Skeletal muscle tissue (tissue), 3 donors: ENCODE measurements at regions not wholly inside any gene's neighbourhood (a gene's known extent, or its start where the extent isn't known, plus 50 kb on each side); places are given as distances from the start of the nearest gene placed in this dataset.
"Not testable (repeated sequence)": the region's sequence is repeated elsewhere in the genome, so short reads cannot be mapped to it uniquely, and the experiment has no call there.

Source experiments
- H3K27ac ChIP-seq: one replicate; pipeline ENCODE4 v1.7.0; 2013; ENCODE audit warnings: mild to moderate bottlenecking, low read depth, low read length, inconsistent platforms
- H3K27me3 ChIP-seq, 3 donors: one replicate each; pipeline ENCODE4 v1.7.0; 2013; ENCODE audit warnings: low read length in 3 of 3; ENCODE audit not compliant: control insufficient read depth in 3 of 3, insufficient read depth in 3 of 3
- H3K36me3 ChIP-seq, 3 donors: one replicate each; pipeline ENCODE4 v1.7.0; 2013; ENCODE audit warnings: low read length in 3 of 3; ENCODE audit not compliant: control insufficient read depth in 3 of 3, insufficient read depth in 3 of 3
- H3K4me1 ChIP-seq, 3 donors: one replicate each; pipeline ENCODE4 v1.7.0; 2013; ENCODE audit warnings: low read length in 3 of 3, mild to moderate bottlenecking in 3 of 3; ENCODE audit not compliant: control insufficient read depth in 3 of 3, insufficient read depth in 3 of 3
- H3K4me3 ChIP-seq, 3 donors: one replicate each; pipeline ENCODE4 v1.7.0; 2013; ENCODE audit warnings: low read length in 3 of 3
- H3K9ac ChIP-seq, 3 donors: one replicate each; pipeline ENCODE4 v1.7.0; 2013; ENCODE audit warnings: low read length in 3 of 3, mild to moderate bottlenecking in 3 of 3, moderate library complexity in 2 of 3, low read depth in 1 of 3
- H3K9me3 ChIP-seq, 3 donors: one replicate each; pipeline ENCODE4 v1.7.0; 2013; ENCODE audit warnings: low read length in 3 of 3; ENCODE audit not compliant: control insufficient read depth in 3 of 3
- donor health status: Osteomylitis.

GRCh38 chr4:188722911-188723310, 583.7 kb downstream of the TRIML1 start:
- H3K9me3 ChIP-seq, result no peaks in the 10 kb centered on the region
- H3K36me3 ChIP-seq, result no peaks in the 10 kb centered on the region
- no peak overlapping the region for H3K4me3 ChIP-seq
- H3K4me1 ChIP-seq, result no peaks in the 10 kb centered on the region
- H3K9ac ChIP-seq, result no peak overlapping the region
- H3K27me3 ChIP-seq, result no peaks in the 10 kb centered on the region
- no peak overlapping the region for H3K27ac ChIP-seq

GRCh38 chr4:188727746-188728145, 588.5 kb downstream of the TRIML1 start:
- no peaks in the 10 kb centered on the region for H3K36me3 ChIP-seq
- no peak overlapping the region for H3K27ac ChIP-seq
- H3K4me1 ChIP-seq, result no peaks in the 10 kb centered on the region
- no peaks in the 10 kb centered on the region for H3K27me3 ChIP-seq
- no peak overlapping the region for H3K4me3 ChIP-seq
- H3K9ac ChIP-seq, result no peak overlapping the region
- no peaks in the 10 kb centered on the region for H3K9me3 ChIP-seq

- Histone ChIP-seq H3K27ac (no peak overlapping the region), H3K36me3 (no peaks in the 10 kb centered on the region), H3K27me3 (no peaks in the 10 kb centered on the region), H3K4me3 (no peak overlapping the region), H3K9ac (no peak overlapping the region), H3K4me1 (no peaks in the 10 kb centered on the region), H3K9me3 (no peaks in the 10 kb centered on the region)
These were observed 589.1 kb downstream of the TRIML1 start for GRCh38 chr4:188728359-188728758.

GRCh38 chr4:188732131-188732530, 592.9 kb downstream of the TRIML1 start:
- Histone ChIP-seq H3K27me3 (no peaks in the 10 kb centered on the region), H3K27ac (no peak overlapping the region), H3K4me3 (no peak overlapping the region), H3K36me3 (no peaks in the 10 kb centered on the region), H3K9me3 (no peaks in the 10 kb centered on the region), H3K4me1 (no peaks in the 10 kb centered on the region), H3K9ac (no peak overlapping the region)

GRCh38 chr4:188735082-188735481, 595.8 kb downstream of the TRIML1 start:
- no peaks in the 10 kb centered on the region for H3K36me3 ChIP-seq
- H3K4me1 ChIP-seq, result no peaks in the 10 kb centered on the region
- H3K27ac ChIP-seq, result no peak overlapping the region
- no peaks in the 10 kb centered on the region for H3K27me3 ChIP-seq
- no peaks in the 10 kb centered on the region for H3K9me3 ChIP-seq
- no peak overlapping the region for H3K9ac ChIP-seq
- no peak overlapping the region for H3K4me3 ChIP-seq

- Histone ChIP-seq H3K27me3 (no peaks in the 10 kb centered on the region), H3K27ac (no peak overlapping the region), H3K9me3 (no peaks in the 10 kb centered on the region), H3K4me3 (no peak overlapping the region), H3K4me1 (no peaks in the 10 kb centered on the region), H3K9ac (no peak overlapping the region), H3K36me3 (no peaks in the 10 kb centered on the region)
These were observed 598.2 kb downstream of the TRIML1 start for GRCh38 chr4:188737251-188738002.

- not testable (repeated sequence) for H3K36me3 ChIP-seq, H3K27me3 ChIP-seq, H3K9me3 ChIP-seq, H3K9ac ChIP-seq, H3K4me3 ChIP-seq, H3K27ac ChIP-seq, H3K4me1 ChIP-seq
These were observed 599.0 kb downstream of the TRIML1 start for GRCh38 chr4:188738290-188738689.

GRCh38 chr4:188740172-188740571, 600.9 kb downstream of the TRIML1 start:
- H3K4me1 ChIP-seq, H3K4me3 ChIP-seq, H3K36me3 ChIP-seq, H3K27ac ChIP-seq, H3K27me3 ChIP-seq, H3K9me3 ChIP-seq, H3K9ac ChIP-seq: not testable (repeated sequence)

- H3K9me3 ChIP-seq, H3K9ac ChIP-seq, H3K4me1 ChIP-seq, H3K4me3 ChIP-seq, H3K27ac ChIP-seq, H3K36me3 ChIP-seq, H3K27me3 ChIP-seq: not testable (repeated sequence)
These were observed 601.5 kb downstream of the TRIML1 start for GRCh38 chr4:188740791-188741190.

- Histone ChIP-seq H3K9me3 (peaks cover 0 to 2% (median 0%) of the 10 kb centered on the region in 3 donors), H3K4me3 (no peak overlapping the region), H3K27me3 (no peaks in the 10 kb centered on the region)
These were observed 615.2 kb downstream of the TRIML1 start for GRCh38 chr4:188754372-188755002.

More at GRCh38 chr4:188754372-188755002, 615.2 kb downstream of the TRIML1 start:
- no peaks in the 10 kb centered on the region for H3K36me3 ChIP-seq
- H3K9ac ChIP-seq, result no peak overlapping the region
- no peak overlapping the region for H3K27ac ChIP-seq
- no peaks in the 10 kb centered on the region for H3K4me1 ChIP-seq
